ENCODE measurements at regions not wholly inside any gene's neighbourhood (a gene's known extent, or its start where the extent isn't known, plus 50 kb on each side); places are given as distances from the start of the nearest gene placed in this dataset.

- TF ChIP-seq CTCF (IDR thresholded peaks at IDR 0.05; ENCODE audit: extremely low read depth, missing control alignments) = no peak
- no peak for DNase-seq (ENCODE audit: low spot score)
Measured at GRCh38 chr6:95790787-95791186, 213.5 kb downstream of the MANEA start.

- DNase-seq (ENCODE audit: low spot score) = no peak
- no peak for TF ChIP-seq CTCF (IDR thresholded peaks at IDR 0.05; ENCODE audit: extremely low read depth, missing control alignments)
Measured at GRCh38 chr6:95794749-95795148, 217.4 kb downstream of the MANEA start.

- TF ChIP-seq CTCF (IDR thresholded peaks at IDR 0.05; ENCODE audit: extremely low read depth, missing control alignments) = no peak
- DNase-seq (ENCODE audit: low spot score) = no peak
Measured at GRCh38 chr6:95795927-95796326, 218.6 kb downstream of the MANEA start.

- DNase-seq (ENCODE audit: low spot score) = no peak
- TF ChIP-seq CTCF (IDR thresholded peaks at IDR 0.05; ENCODE audit: extremely low read depth, missing control alignments) = no peak
Measured at GRCh38 chr6:95797054-95797453, 218.7 kb upstream of the FUT9 start.

- no peak for TF ChIP-seq CTCF (IDR thresholded peaks at IDR 0.05; ENCODE audit: extremely low read depth, missing control alignments)
- no peak for DNase-seq (ENCODE audit: low spot score)
Measured at GRCh38 chr6:95802978-95803377, 212.8 kb upstream of the FUT9 start.

- no peak for DNase-seq (ENCODE audit: low spot score)
- TF ChIP-seq CTCF (IDR thresholded peaks at IDR 0.05; ENCODE audit: extremely low read depth, missing control alignments) = no peak
Measured at GRCh38 chr6:95803889-95804288, 211.9 kb upstream of the FUT9 start.

- TF ChIP-seq CTCF (IDR thresholded peaks at IDR 0.05; ENCODE audit: extremely low read depth, missing control alignments) = no peak
- DNase-seq (ENCODE audit: low spot score) = peak; percentile 2
Measured at GRCh38 chr6:95804847-95805541, 210.8 kb upstream of the FUT9 start.

Measured in GM20000 (cell line).